GM18517 (cell line): ENCODE measurements at regions not wholly inside any gene's neighbourhood (a gene's known extent, or its start where the extent isn't known, plus 50 kb on each side); places are given as distances from the start of the nearest gene placed in this dataset.
A peak's percentile ranks its signal among the peaks of the same experiment; 100 is the strongest.

Experiments used
- ATAC-seq: cut with Tn5 transposase; IDR thresholded peaks from one replicate; pipeline ENCODE4 v1.9.1; 2021; ENCODE audit warnings: mild to moderate bottlenecking, moderate library complexity; ENCODE audit not compliant: unreplicated experiment

- ATAC-seq, result no peak
Observed at GRCh38 chr9:14433351-14434157, 119.6 kb upstream of the NFIB start.

- no peak for ATAC-seq
Observed at GRCh38 chr9:14432666-14433350, 118.9 kb upstream of the NFIB start.

- peak; percentile 50 for ATAC-seq
Observed at GRCh38 chr9:14428781-14429230, 114.9 kb upstream of the NFIB start.

GRCh38 chr9:14427419-14427818, 113.5 kb upstream of the NFIB start:
- ATAC-seq, result no peak

- ATAC-seq, result no peak
Observed at GRCh38 chr9:14424983-14425382, 111.0 kb upstream of the NFIB start.

GRCh38 chr9:14424289-14424688, 110.3 kb upstream of the NFIB start:
- ATAC-seq, result no peak

- ATAC-seq, result no peak
Observed at GRCh38 chr9:14423815-14424261, 109.9 kb upstream of the NFIB start.

- no peak for ATAC-seq
Observed at GRCh38 chr9:14421291-14421690, 107.3 kb upstream of the NFIB start.

GRCh38 chr9:14418941-14419937, 105.3 kb upstream of the NFIB start:
- ATAC-seq, result no peak

GRCh38 chr9:14418301-14418940, 104.5 kb upstream of the NFIB start:
- no peak for ATAC-seq

- ATAC-seq, result no peak
Observed at GRCh38 chr9:14417237-14417636, 103.3 kb upstream of the NFIB start.

GRCh38 chr9:14415947-14416346, 102.0 kb upstream of the NFIB start:
- ATAC-seq, result no peak

GRCh38 chr9:14413812-14414211, 99.9 kb upstream of the NFIB start:
- ATAC-seq, result no peak

GRCh38 chr9:14412775-14413174, 98.8 kb upstream of the NFIB start:
- ATAC-seq, result no peak

- ATAC-seq, result no peak
Observed at GRCh38 chr9:14406463-14406862, 92.5 kb upstream of the NFIB start.

GRCh38 chr9:14405176-14405706, 91.3 kb upstream of the NFIB start:
- no peak for ATAC-seq

GRCh38 chr9:14403081-14403480, 89.1 kb upstream of the NFIB start:
- no peak for ATAC-seq

GRCh38 chr9:14402583-14402982, 88.6 kb upstream of the NFIB start:
- no peak for ATAC-seq

- no peak for ATAC-seq
Observed at GRCh38 chr9:14401911-14402310, 88.0 kb upstream of the NFIB start.

GRCh38 chr9:14400658-14400995, 86.7 kb upstream of the NFIB start:
- no peak for ATAC-seq
